GM18502 (cell line): ENCODE measurements at regions not wholly inside any gene's neighbourhood (a gene's known extent, or its start where the extent isn't known, plus 50 kb on each side); places are given as distances from the start of the nearest gene placed in this dataset.
"Not testable (repeated sequence)": the region's sequence is repeated elsewhere in the genome, so short reads cannot be mapped to it uniquely, and the experiment has no call there.

Experiments
- ATAC-seq: cut with Tn5 transposase; IDR thresholded peaks from one replicate; pipeline ENCODE4 v1.9.1; 2021; ENCODE audit warnings: mild to moderate bottlenecking; ENCODE audit not compliant: unreplicated experiment, poor library complexity

- not testable (repeated sequence) for ATAC-seq
Measured at GRCh38 chr12:131440209-131441059, 270.5 kb upstream of the SFSWAP start.

DNA sequence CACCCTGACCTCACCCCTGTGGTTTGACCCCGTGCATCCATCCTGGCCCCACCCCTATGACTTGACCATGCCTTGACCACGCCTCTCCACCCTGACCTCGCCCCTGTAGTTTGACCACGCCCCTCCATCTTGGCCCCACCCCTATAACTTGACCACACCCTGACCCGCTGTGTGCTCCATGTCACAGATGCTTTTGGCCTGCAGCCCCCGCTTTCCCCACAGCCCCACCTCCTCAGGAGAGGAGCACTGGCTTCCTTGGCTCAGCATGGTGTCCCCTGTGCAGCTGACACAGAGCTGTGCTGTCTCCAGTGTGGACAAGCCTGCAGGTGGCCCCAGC is 269.9 kb upstream of the SFSWAP start:
- ATAC-seq: no peak

GRCh38 chr12:131441638-131442336 is 269.1 kb upstream of the SFSWAP start:
- ATAC-seq: no peak

DNA sequence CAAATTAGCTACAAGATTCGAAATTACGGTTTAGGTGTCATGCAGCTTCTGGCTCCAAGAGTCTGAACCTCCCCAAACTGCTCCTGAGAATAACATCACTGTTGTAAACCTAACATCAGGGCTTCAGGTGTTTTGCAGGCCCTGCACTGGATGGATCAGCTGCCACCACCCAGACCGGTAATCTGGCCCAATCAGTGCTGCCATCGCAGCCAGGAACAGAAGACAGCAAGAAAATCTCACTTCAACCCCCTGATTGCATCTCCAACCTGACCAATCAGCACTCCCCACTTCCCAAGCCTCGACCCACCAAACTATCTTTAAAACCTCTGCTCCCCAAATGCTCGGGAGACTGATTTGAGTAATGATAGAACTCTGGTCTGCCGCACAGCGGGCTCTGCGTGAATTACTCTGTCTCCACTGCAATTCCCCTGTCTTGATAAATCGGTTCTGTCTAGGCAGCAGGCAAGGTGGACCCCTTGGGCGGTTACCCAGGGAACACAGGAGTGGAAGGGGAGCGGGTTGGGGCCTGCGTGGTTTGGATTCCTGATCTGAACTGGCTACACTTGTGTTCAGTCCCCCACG is 268.5 kb upstream of the SFSWAP start:
- no peak for ATAC-seq

GRCh38 chr12:131443019-131444000 is 267.6 kb upstream of the SFSWAP start:
- no peak for ATAC-seq

DNA sequence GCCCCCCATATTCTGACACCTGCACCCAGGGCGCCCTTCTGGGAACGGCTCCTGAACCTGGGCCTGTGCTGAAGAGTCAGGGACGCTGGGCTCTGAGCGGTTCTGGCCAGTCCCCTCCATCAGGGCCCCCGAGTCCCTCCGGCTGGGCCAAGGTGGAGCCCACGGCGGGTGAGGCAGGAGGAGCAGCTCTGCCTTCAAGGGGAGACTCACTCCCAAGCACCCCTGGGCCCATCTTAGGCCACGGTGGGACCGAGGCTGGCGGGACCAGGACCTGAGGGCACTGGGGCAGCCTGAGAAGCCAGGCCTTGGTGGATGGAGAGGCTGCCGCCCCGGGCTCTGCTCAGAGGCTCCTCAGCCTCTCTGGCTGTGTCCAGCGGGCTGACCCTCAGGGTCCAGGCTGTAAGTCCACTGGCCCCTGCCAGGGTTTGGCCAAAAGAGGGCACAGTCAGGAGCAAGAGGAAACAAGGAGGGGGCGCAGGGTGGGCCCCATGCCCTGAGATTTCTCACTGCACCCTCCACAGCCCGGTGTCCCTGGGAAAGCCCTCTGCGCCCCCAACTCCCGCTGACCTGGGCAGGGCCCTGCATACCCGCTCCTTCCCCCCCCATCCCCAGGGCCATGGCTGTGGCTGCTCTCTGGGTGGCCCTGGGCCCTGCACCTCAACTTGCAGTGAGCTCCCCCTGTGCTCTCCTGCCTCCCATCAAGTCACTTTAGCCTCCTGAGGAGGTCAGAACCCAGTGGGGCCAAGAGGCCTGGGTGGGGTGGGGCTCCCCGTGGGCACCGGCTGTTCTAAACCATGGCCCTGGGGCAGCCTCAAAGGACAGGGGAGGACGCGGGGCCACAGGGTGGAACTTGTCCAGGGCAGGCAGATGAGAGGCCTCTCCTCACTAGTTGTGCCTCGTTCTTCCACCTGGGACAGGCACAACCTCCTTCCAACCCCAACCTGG is 266.4 kb upstream of the SFSWAP start:
- ATAC-seq: no peak

DNA sequence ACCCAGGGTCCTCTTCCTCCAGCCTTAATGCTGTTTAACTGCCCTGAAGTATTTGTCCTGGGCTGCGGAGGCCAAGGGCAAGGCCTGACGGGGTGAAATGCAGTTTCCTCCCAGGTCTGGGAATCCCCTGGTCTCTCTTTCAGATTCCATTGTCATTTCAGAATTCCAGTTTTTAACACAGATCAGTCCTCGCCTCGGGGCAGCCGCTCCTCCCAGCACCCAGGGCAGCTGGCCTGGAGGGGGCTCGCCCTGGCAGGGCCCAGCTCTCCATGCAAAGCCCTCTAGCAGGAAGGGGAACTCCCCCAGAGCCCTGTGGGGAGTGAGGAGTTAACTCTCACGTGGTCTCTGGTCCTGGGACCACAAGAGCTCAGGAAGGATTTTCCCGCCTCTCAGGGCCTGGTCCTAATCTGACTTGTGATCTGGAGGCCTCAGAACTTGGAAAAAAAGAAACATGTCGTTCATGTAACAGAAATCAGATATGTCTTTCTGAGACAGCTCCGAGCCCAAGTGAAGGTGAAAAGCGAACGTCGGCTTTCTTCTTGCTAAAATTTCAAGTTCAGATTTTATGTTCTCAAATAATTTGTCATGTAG is 265.6 kb upstream of the SFSWAP start:
- no peak for ATAC-seq

DNA sequence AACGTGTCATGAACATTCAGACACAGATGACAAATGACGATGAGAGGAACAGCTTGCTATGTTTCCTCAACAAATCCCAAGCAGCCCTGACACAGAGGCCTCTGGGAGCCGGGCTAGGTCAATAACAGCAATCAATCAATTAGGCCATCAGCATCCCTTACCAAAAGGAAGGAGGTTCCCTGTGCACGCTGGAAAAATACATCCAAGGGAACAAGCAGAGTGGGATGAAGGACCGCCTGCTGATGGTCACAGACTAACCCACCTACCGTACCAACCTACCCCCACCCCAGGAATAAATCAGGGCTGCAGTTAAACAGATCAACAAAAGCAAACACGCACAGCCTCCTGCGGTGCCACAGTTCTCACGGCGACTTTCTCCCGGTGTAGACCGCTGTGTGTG is 265.1 kb upstream of the SFSWAP start:
- ATAC-seq: no peak

GRCh38 chr12:131447636-131448035 is 263.3 kb upstream of the SFSWAP start:
- not testable (repeated sequence) for ATAC-seq

DNA sequence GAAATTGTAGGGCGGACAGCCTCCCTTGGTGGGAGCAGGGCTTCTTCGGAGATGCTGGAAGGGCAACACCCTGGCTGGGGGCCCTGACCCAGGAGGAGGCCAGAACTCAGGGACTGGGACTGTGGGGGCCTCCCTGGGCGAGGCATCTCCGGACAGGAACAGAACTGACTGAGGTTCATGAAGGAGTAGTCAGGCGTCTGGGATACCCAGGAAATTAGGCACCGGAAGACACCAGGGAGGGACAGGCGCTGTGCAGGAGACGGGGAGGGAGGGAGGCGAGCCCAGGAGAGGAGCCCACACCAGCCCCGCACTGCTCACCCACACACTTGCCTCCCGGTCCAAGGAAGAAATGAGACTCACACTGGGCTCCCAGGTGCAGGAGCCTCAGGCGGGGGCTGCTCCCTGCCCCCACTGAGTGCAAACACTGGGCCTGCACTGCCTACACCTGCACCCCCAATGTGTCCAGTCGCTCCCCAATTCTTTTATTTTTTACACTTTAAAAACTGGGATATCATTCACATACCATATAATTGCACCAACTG is 262.6 kb upstream of the SFSWAP start:
- no peak for ATAC-seq

DNA sequence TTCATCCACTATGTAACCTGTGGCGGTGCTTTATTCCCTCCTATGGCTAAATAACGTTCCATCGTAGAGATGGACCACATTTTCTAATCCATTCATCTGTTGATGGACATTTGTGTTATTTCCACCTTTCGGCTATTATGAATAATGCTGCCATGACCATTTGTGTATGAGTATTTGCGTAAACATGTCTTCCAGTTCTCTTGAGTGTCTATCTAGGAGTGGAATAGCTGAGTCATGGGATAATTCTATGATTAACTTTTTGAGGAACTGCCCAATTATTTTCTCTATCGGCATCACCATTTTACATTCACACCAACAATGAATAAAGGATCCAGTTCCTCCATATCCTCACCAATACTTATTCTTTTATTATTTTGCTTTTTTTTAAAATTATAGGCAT is 261.9 kb upstream of the SFSWAP start:
- no peak for ATAC-seq

DNA sequence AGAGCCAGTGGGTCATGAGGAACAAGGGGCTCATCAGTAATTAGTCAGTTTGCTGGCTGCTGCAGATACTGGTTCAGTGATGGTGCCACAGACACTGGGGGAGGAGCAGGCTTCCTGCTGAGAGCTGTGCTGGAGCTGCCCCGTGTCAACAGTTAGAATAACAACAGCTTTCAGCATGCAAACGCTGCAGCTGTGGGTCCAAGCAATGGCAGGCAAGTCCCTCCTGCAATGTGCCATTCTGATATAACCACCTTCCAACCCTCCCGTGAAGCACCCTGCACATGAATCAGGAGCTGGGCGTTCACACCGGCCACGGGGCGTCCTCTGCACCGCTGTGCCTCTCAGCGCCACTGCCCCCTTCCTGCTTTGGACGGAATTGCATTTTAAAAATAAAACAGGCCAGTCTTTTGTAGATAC is 258.4 kb upstream of the SFSWAP start:
- ATAC-seq: no peak

DNA sequence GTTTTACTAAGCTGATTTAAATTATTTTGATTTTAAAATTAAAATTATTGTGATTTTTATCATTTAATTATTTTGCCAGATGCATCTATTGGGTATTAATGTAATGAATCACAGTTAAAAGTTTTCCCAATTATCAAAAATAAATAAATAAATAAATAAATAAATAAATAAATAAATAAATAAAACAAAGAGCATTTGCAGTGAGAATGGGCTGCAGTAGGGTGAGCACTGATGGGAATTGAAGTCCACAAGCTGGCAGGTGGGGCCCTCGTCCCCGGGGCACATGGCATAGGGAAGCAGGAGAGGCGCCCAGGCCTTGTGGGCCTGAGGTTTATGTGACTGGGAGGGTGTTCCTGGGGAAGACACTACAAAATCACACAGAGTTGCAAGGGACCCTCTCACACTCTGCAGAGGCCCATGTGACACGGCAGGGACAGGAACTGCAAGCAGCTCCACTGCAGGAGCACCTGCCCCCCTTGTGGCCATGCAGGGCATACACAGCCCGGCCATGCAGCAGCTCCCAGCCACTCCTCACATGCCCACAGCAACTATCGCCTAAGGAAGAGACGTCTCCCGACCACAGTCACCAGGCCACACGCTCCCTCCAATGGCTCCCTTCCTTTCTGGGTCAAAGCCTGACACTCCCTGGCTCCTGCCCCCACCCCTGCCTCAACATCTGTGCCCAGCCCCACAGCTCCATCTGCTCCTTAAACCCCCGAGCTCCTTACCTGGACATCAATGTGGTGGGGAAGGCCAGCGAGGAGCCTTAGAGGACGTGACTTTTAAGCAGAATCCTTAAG is 256.3 kb upstream of the SFSWAP start:
- peak; percentile 97 for ATAC-seq

- ATAC-seq: no peak
Measured at GRCh38 chr12:131455218-131455506, 255.7 kb upstream of the SFSWAP start.

- ATAC-seq: no peak
Measured at GRCh38 chr12:131455581-131456110, 255.2 kb upstream of the SFSWAP start.

GRCh38 chr12:131456301-131457027 is 254.4 kb upstream of the SFSWAP start:
- no peak for ATAC-seq

- no peak for ATAC-seq
Measured at GRCh38 chr12:131457028-131457310, 253.9 kb upstream of the SFSWAP start.
